ENCODE measurements at regions not wholly inside any gene's neighbourhood (a gene's known extent, or its start where the extent isn't known, plus 50 kb on each side); places are given as distances from the start of the nearest gene placed in this dataset.

DNA sequence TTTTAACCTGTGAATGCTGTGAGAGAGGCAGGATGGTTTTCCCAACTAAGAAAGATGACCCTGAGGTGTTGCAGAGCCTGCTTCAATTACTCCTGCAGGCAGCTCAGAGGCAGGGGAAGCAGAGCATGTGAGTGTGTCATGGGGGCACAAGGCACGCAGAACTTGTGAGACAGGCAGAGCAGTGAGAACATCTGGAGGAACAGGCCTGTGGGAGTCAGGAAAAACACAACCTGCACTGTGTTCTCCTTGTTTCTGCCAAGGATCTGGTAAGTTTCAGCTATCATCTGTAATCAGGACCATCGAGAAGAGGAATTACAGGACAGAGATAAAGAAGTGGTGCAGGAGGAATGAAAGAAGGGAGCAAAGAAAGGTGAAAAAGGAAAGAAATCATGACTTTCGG lies 741.8 kb upstream of the INTU start:
- POLR2A ChIA-PET: no interaction called here

DNA sequence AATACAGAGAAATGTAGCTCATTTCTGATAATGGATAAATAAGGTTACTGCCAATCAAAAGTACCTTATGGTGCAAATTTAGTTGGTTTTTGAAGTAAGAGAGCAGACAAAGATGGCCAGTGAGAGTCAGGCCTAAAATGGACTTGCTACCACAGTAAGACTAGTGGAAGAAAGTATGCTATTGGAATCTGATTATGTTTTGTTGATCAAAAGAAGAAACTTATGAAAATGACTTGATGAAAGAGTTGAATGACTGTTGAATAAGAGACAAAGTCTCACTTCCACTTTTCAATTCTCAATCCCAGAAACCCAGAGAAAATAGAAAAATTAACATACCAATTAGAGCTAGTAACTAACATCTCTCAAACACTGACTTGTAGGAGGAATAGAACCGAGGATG lies 737.8 kb upstream of the INTU start:
- no peak for ATAC-seq
- intact Hi-C loops (cut with micrococcal nuclease; ENCODE audit: unreplicated experiment) (no loop called here), in situ Hi-C loops (cut with HindIII; ENCODE audit: extremely low pct_ligation_motif_present, low pct_unique_long_range_greater_than_20kb) (no loop called here)
- ChIA-PET POLR2A (no interaction called here), CTCF (ENCODE audit: low intra/inter-chr PET ratio, low total read pairs) (no interaction called here)
- WGBS (ENCODE audit: low lambda C conversion rate): 4% methylated on average over 1 of the region's 1 CpG
- Histone ChIP-seq H4K20me1 (ENCODE audit: insufficient read depth, low read length) (no peaks in the 10 kb centered on the region), H3K4me2 (ENCODE audit: low read depth, low read length) (no peak overlapping the region), H2AFZ (ENCODE audit: low read length) (no peak overlapping the region), H3K27me3 (ENCODE audit: control insufficient read depth in 1 of 2, insufficient read depth in 2 of 2, low read length in 2 of 2) (no peaks in the 10 kb centered on the region), H3K36me3 (replicated peaks in 1 of 2; ENCODE audit: control insufficient read depth in 1 of 2, insufficient read depth in 2 of 2, low read length in 2 of 2) (no peaks in the 10 kb centered on the region), H3K4me3 (replicated peaks in 1 of 3; ENCODE audit: insufficient read depth in 1 of 3, low read depth in 2 of 3, low read length in 3 of 3) (no peak overlapping the region), H3K9ac (ENCODE audit: insufficient read depth, low read depth, low read length) (no peak overlapping the region), H3K27ac (ENCODE audit: extremely low read length, insufficient read depth, low read length) (no peak overlapping the region), H3K79me2 (ENCODE audit: insufficient read depth, low read length) (no peaks in the 10 kb centered on the region), H3K9me3 (ENCODE audit: low read length) (peaks cover 53% of the 10 kb centered on the region), H3K4me1 (ENCODE audit: insufficient read depth, low read length) (no peaks in the 10 kb centered on the region)
- FAIRE-seq: no peak
- TF ChIP-seq ASH2L (IDR thresholded peaks at IDR 0.05; ENCODE audit: insufficient read length, low read depth, low read length) (no peak), NFYB (CRISPR knock-in tag; IDR thresholded peaks at IDR 0.05) (no peak), MTA1 (CRISPR knock-in tag; IDR thresholded peaks at IDR 0.05; ENCODE audit: borderline replicate concordance) (no peak), RFXAP (CRISPR knock-in tag; IDR thresholded peaks at IDR 0.05; ENCODE audit: borderline replicate concordance) (no peak), ZNF672 (CRISPR knock-in tag; IDR thresholded peaks at IDR 0.05) (no peak), ZNF124 (CRISPR knock-in tag; IDR thresholded peaks at IDR 0.05) (no peak), ZBTB21 (CRISPR knock-in tag; IDR thresholded peaks at IDR 0.05) (no peak)
- TF ChIP-seq, protein P1, sequence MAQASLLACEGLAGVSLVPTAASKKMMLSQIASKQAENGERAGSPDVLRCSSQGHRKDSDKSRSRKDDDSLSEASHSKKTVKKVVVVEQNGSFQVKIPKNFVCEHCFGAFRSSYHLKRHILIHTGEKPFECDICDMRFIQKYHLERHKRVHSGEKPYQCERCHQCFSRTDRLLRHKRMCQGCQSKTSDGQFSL (CRISPR knock-in tag; IDR thresholded peaks at IDR 0.05): no peak
- TF ChIP-seq, protein P2, sequence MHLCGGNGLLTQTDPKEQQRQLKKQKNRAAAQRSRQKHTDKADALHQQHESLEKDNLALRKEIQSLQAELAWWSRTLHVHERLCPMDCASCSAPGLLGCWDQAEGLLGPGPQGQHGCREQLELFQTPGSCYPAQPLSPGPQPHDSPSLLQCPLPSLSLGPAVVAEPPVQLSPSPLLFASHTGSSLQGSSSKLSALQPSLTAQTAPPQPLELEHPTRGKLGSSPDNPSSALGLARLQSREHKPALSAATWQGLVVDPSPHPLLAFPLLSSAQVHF (CRISPR knock-in tag; IDR thresholded peaks at IDR 0.05): no peak
- DNase-seq (ENCODE audit: low spot score): no peak
- BruUV-seq (replicated peaks): no TSS peak

More for the DNA sequence above, 741.8 kb upstream of the INTU start:
- no peak for FAIRE-seq
- Histone ChIP-seq H3K4me3 (replicated peaks in 1 of 3; ENCODE audit: insufficient read depth in 1 of 3, low read depth in 2 of 3, low read length in 3 of 3) (no peak overlapping the region), H3K4me1 (ENCODE audit: insufficient read depth, low read length) (no peaks in the 10 kb centered on the region), H3K4me2 (ENCODE audit: low read depth, low read length) (no peak overlapping the region), H4K20me1 (ENCODE audit: insufficient read depth, low read length) (no peaks in the 10 kb centered on the region), H3K36me3 (replicated peaks in 1 of 2; ENCODE audit: control insufficient read depth in 1 of 2, insufficient read depth in 2 of 2, low read length in 2 of 2) (no peaks in the 10 kb centered on the region), H3K79me2 (ENCODE audit: insufficient read depth, low read length) (no peaks in the 10 kb centered on the region), H2AFZ (ENCODE audit: low read length) (no peak overlapping the region), H3K27me3 (ENCODE audit: control insufficient read depth in 1 of 2, insufficient read depth in 2 of 2, low read length in 2 of 2) (no peaks in the 10 kb centered on the region), H3K27ac (ENCODE audit: extremely low read length, insufficient read depth, low read length) (no peak overlapping the region), H3K9ac (ENCODE audit: insufficient read depth, low read depth, low read length) (no peak overlapping the region), H3K9me3 (ENCODE audit: low read length) (peaks cover 19% of the 10 kb centered on the region)
- ATAC-seq: no peak
- DNase-seq (ENCODE audit: low spot score): no peak
- 0% methylated on average over 3 of the region's 3 CpGs for WGBS (ENCODE audit: low lambda C conversion rate)
- TF ChIP-seq ZNF883 (CRISPR knock-in tag; IDR thresholded peaks at IDR 0.05; ENCODE audit: not compliant biosample characterization) (no peak), NONO (IDR thresholded peaks at IDR 0.05) (no peak), NONO (CRISPR knock-in tag; conservative IDR thresholded peaks at IDR 0.05) (no peak), RXRB (CRISPR knock-in tag; IDR thresholded peaks at IDR 0.05; ENCODE audit: borderline replicate concordance) (no peak), RBAK (CRISPR knock-in tag; IDR thresholded peaks at IDR 0.05) (no peak)
- TF ChIP-seq, protein P3, sequence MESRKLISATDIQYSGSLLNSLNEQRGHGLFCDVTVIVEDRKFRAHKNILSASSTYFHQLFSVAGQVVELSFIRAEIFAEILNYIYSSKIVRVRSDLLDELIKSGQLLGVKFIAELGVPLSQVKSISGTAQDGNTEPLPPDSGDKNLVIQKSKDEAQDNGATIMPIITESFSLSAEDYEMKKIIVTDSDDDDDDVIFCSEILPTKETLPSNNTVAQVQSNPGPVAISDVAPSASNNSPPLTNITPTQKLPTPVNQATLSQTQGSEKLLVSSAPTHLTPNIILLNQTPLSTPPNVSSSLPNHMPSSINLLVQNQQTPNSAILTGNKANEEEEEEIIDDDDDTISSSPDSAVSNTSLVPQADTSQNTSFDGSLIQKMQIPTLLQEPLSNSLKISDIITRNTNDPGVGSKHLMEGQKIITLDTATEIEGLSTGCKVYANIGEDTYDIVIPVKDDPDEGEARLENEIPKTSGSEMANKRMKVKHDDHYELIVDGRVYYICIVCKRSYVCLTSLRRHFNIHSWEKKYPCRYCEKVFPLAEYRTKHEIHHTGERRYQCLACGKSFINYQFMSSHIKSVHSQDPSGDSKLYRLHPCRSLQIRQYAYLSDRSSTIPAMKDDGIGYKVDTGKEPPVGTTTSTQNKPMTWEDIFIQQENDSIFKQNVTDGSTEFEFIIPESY (CRISPR knock-in tag; IDR thresholded peaks at IDR 0.05): no peak
- in situ Hi-C loops (cut with HindIII; ENCODE audit: extremely low pct_ligation_motif_present, low pct_unique_long_range_greater_than_20kb) (no loop called here), intact Hi-C loops (cut with micrococcal nuclease; ENCODE audit: unreplicated experiment) (no loop called here)
- CTCF ChIA-PET (ENCODE audit: low intra/inter-chr PET ratio, low total read pairs): no interaction called here
- BruUV-seq (replicated peaks): no TSS peak
